Fibroblast of lung (primary cell): ENCODE measurements at regions not wholly inside any gene's neighbourhood (a gene's known extent, or its start where the extent isn't known, plus 50 kb on each side); places are given as distances from the start of the nearest gene placed in this dataset.

Source experiments
- CTCF ChIP-seq, 2 donors: IDR thresholded peaks in 1 of 2; conservative IDR thresholded peaks in 1 of 2; 1 replicate in 1 of 2; 2 replicates in 1 of 2; pipeline ENCODE4 v1.5.1; 2011 to 2012; ENCODE audit warnings: low read length in 2 of 2, control low read depth in 1 of 2, inconsistent platforms in 1 of 2, low read depth in 1 of 2, mild to moderate bottlenecking in 1 of 2
- EZH2 ChIP-seq: IDR thresholded peaks from 2 replicates; pipeline ENCODE4 v1.5.1; 2012; ENCODE audit warnings: low read length, control low read depth, mild to moderate bottlenecking; ENCODE audit errors: missing control alignments

GRCh38 chr14:95452176-95452892 is 64.1 kb downstream of the SYNE3 start:
- TF ChIP-seq EZH2 (no peak), CTCF (conservative IDR thresholded peaks at IDR 0.05 in 1 of 2, IDR thresholded peaks at IDR 0.05 in 1 of 2; ENCODE audit: low read depth in 1 of 2, low read length in 2 of 2) (peak; percentile 34 to 61)
